Endothelial cell of umbilical vein (primary cell): ENCODE measurements at regions not wholly inside any gene's neighbourhood (a gene's known extent, or its start where the extent isn't known, plus 50 kb on each side); places are given as distances from the start of the nearest gene placed in this dataset.

Experiments
- BruUV-seq: library from RNA; stranded (reverse); fragments of 400-500 nt; replicated peaks from 2 replicates; lab custom pipeline; 2021; lab: Mats Ljungman, UMichigan
- CTCF ChIA-PET: fragments of 300-600, 350-600 bp; sonication (Branson Sonifier 250); formaldehyde crosslinking; loops from one replicate; lab custom pipeline; 2021; ENCODE audit warnings: antibody characterized with exemption, inconsistent platforms; lab: Charles Lee
- POLR2A ChIA-PET: fragments of 300-600, 350-600 bp; sonication (Branson Sonifier 250); formaldehyde crosslinking; loops from one replicate; lab custom pipeline; 2021; ENCODE audit warnings: antibody characterized with exemption, inconsistent platforms; lab: Charles Lee
- DNase-seq: peaks from one replicate; pipeline ENCODE4 v3.0.0-alpha.2; 2011; ENCODE audit warnings: low read depth, low spot score
- FAIRE-seq: peaks from 2 replicates; lab custom pipeline; 2011; peaks lifted over from hg19 to GRCh38; lab: Jason Lieb, UNC
- H2AFZ ChIP-seq: 2 replicates; pipeline ENCODE4 v1.6.0; 2012; ENCODE audit warnings: low read depth, low read length, control low read depth, inconsistent platforms
- H3K27ac ChIP-seq: 2 replicates; pipeline ENCODE4 v1.5.1; 2011; ENCODE audit warnings: low read depth, mild to moderate bottlenecking, control low read depth, low read length, moderate library complexity; ENCODE audit not compliant: insufficient read depth
- H3K27me3 ChIP-seq, 2 experiments: 2 replicates each; pipeline versions ENCODE4 v1.6.0 to v1.6.1; 2011; ENCODE audit warnings: low read length in 2 of 2, mixed read lengths in 1 of 2; ENCODE audit not compliant: control insufficient read depth in 2 of 2, insufficient read depth in 2 of 2
- H3K36me3 ChIP-seq, 2 experiments: 2 replicates in 1 of 2; 3 replicates in 1 of 2; pipeline ENCODE4 v1.5.1; 2011; ENCODE audit warnings: low read length in 2 of 2, mild to moderate bottlenecking in 1 of 2, moderate library complexity in 1 of 2; ENCODE audit not compliant: control insufficient read depth in 2 of 2, insufficient read depth in 2 of 2; ENCODE audit errors: extremely low read depth in 1 of 2
- H3K4me1 ChIP-seq: 3 replicates; pipeline ENCODE4 v1.5.1; 2011; ENCODE audit warnings: mild to moderate bottlenecking, low read length; ENCODE audit not compliant: control insufficient read depth, insufficient read depth; ENCODE audit errors: extremely low read depth
- H3K4me2 ChIP-seq: 2 replicates; pipeline ENCODE4 v1.6.1; 2011; ENCODE audit warnings: low read length, control low read depth, mixed read lengths; ENCODE audit not compliant: insufficient read depth
- H3K4me3 ChIP-seq, 3 experiments: fragments of 200-600 bp in 1 of 3; sonication (generic), shearing (Covaris generic) in 1 of 3; replicated peaks in 1 of 3; 2 replicates each; pipeline ENCODE4 v1.5.1; 2011 to 2016; ENCODE audit warnings: control low read depth in 3 of 3, low read length in 3 of 3, mild to moderate bottlenecking in 2 of 3, inconsistent platforms in 1 of 3, low read depth in 1 of 3, moderate library complexity in 1 of 3; ENCODE audit not compliant: insufficient read depth in 1 of 3
- H3K79me2 ChIP-seq: 2 replicates; pipeline ENCODE4 v1.6.0; 2012; ENCODE audit warnings: low read length, inconsistent platforms; ENCODE audit not compliant: control insufficient read depth, insufficient read depth
- H3K9ac ChIP-seq: replicated peaks from 2 replicates; pipeline ENCODE3; 2011; ENCODE audit warnings: low read length, control low read depth; ENCODE audit not compliant: insufficient read depth; ENCODE audit errors: extremely low read depth
- H3K9me1 ChIP-seq: replicated peaks from 3 replicates; pipeline ENCODE4 v1.6.0; 2011; ENCODE audit warnings: mild to moderate bottlenecking, low read length; ENCODE audit not compliant: control insufficient read depth, insufficient read depth; ENCODE audit errors: extremely low read depth
- H3K9me3 ChIP-seq: replicated peaks from 2 replicates; pipeline ENCODE4 v1.5.1; 2012; ENCODE audit warnings: low read length, inconsistent platforms; ENCODE audit not compliant: control insufficient read depth, insufficient read depth
- H4K20me1 ChIP-seq: replicated peaks from 2 replicates; pipeline ENCODE3; 2011; ENCODE audit warnings: mild to moderate bottlenecking, low read length; ENCODE audit not compliant: control insufficient read depth, insufficient read depth; ENCODE audit errors: extremely low read depth
- CTCF ChIP-seq, 2 donors: IDR thresholded peaks; 1 replicate in 1 of 2; 2 replicates in 1 of 2; pipeline ENCODE4 v1.5.1; 2011; ENCODE audit warnings: low read length in 2 of 2, mild to moderate bottlenecking in 2 of 2, moderate library complexity in 2 of 2, control low read depth in 1 of 2, inconsistent platforms in 1 of 2, low read depth in 1 of 2; ENCODE audit not compliant: insufficient read depth in 1 of 2; ENCODE audit errors: extremely low read depth in 1 of 2
- EZH2 ChIP-seq: IDR thresholded peaks from 2 replicates; pipeline ENCODE4 v1.6.1; 2012; ENCODE audit warnings: borderline replicate concordance, low read depth, mild to moderate bottlenecking, moderate library complexity, low read length, inconsistent platforms; ENCODE audit not compliant: severe bottlenecking
- FOS ChIP-seq: IDR thresholded peaks from 2 replicates; pipeline ENCODE4 v1.6.1; 2011; ENCODE audit warnings: mild to moderate bottlenecking, low read length, moderate library complexity, borderline replicate concordance; ENCODE audit not compliant: insufficient read depth
- GATA2 ChIP-seq: IDR thresholded peaks from 2 replicates; pipeline ENCODE4 v1.7.0; 2011; ENCODE audit warnings: low read depth, mild to moderate bottlenecking, moderate library complexity, mixed read lengths, low read length; ENCODE audit not compliant: insufficient read length, insufficient read depth
- JUN ChIP-seq: IDR thresholded peaks from 2 replicates; pipeline ENCODE4 v1.6.1; 2011; ENCODE audit warnings: borderline replicate concordance, low read depth; ENCODE audit not compliant: insufficient read length, insufficient read depth
- MAX ChIP-seq: IDR thresholded peaks from 2 replicates; pipeline ENCODE4 v1.6.1; 2011; ENCODE audit not compliant: insufficient read depth, insufficient read length
- MYC ChIP-seq: IDR thresholded peaks from one replicate; pipeline ENCODE4 v1.6.1; 2011; ENCODE audit warnings: mild to moderate bottlenecking, low read depth, low read length
- POLR2A ChIP-seq: IDR thresholded peaks from 2 replicates; pipeline ENCODE4 v1.6.1; 2012; ENCODE audit warnings: low read depth, mild to moderate bottlenecking, control low read depth, low read length
- POLR2AphosphoS5 ChIP-seq: IDR thresholded peaks from 2 replicates; pipeline ENCODE4 v1.6.1; 2012; ENCODE audit warnings: low read depth, mild to moderate bottlenecking, control low read depth, low read length, moderate library complexity; ENCODE audit not compliant: insufficient read depth
- dilution Hi-C: fragments of 300-500 bp; cut with MboI; formaldehyde crosslinking; loops from one replicate; pipeline ENCODE4 v1.15.0; 2019; ENCODE audit warnings: low sequenced_read_pairs; ENCODE audit not compliant: extremely low pct_ligation_motif_present
- intact Hi-C: fragments of 100-400 bp; cut with micrococcal nuclease; formaldehyde crosslinking; loops from one replicate; pipeline ENCODE4 v1.10.0; 2022

DNA sequence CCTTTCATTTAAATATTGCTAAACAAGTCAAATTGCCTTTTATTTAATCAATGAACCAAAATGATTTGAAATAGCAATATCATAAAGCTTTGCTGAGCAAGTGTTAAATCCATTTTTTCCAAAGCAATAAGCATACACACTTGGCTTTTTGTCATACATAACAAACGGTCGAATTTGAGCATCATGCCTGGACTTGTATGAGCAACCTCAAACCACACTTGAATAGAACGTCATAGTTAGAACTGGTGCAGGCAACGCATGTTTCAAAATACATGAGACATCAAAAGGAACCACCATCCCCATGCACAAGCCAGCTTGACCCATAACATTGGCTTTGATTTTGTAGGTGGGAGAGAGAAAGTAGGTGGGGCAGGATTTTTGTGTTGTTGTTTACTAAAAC, 812.3 kb upstream of the FRG1 start:
- H3K9ac ChIP-seq, result no peak overlapping the region
- H4K20me1 ChIP-seq, result no peaks in the 10 kb centered on the region
- no TSS peak for BruUV-seq
- intact Hi-C loops, result no loop called here
- ChIA-PET CTCF (no interaction called here), POLR2A (no interaction called here)
- no peak overlapping the region for H3K27ac ChIP-seq
- no peak overlapping the region for H3K4me3 ChIP-seq
- FAIRE-seq, result no peak
- no peaks in the 10 kb centered on the region for H3K9me1 ChIP-seq
- no peaks in the 10 kb centered on the region for H3K4me1 ChIP-seq
- no peak for DNase-seq
- no peaks in the 10 kb centered on the region for H3K27me3 ChIP-seq
- dilution Hi-C loops, result no loop called here
- H3K4me2 ChIP-seq, result no peak overlapping the region
- no peak overlapping the region for H2AFZ ChIP-seq
- H3K79me2 ChIP-seq, result no peaks in the 10 kb centered on the region
- H3K36me3 ChIP-seq, result no peaks in the 10 kb centered on the region
- TF ChIP-seq POLR2A, result no peak
- TF ChIP-seq MYC, result no peak
- no peak for TF ChIP-seq POLR2AphosphoS5
- TF ChIP-seq FOS, result no peak
- no peak for TF ChIP-seq JUN
- TF ChIP-seq GATA2, result no peak
- no peak for TF ChIP-seq EZH2
- no peak for TF ChIP-seq MAX
- no peak for TF ChIP-seq CTCF (IDR thresholded peaks at IDR 0.05; ENCODE audit: extremely low read depth in 1 of 2, insufficient read depth in 1 of 2, low read depth in 1 of 2, low read length in 2 of 2)
- peaks cover 3% of the 10 kb centered on the region for H3K9me3 ChIP-seq
